IMR-90 (cell line): ENCODE measurements at regions not wholly inside any gene's neighbourhood (a gene's known extent, or its start where the extent isn't known, plus 50 kb on each side); places are given as distances from the start of the nearest gene placed in this dataset.

ENCODE experiments used
- ATAC-seq: fragments of 200-7000 bp; cut with Tn5 transposase; 2 replicates; pipeline ENCODE4 v1.9.1; 2020; ENCODE audit warnings: low read depth, mild to moderate bottlenecking, moderate library complexity
- BruUV-seq: library from RNA; stranded (reverse); fragments of 400-500 nt; replicated peaks from 2 replicates; lab custom pipeline; 2021; lab: Mats Ljungman, UMichigan
- CTCF ChIA-PET: fragments of 300-600 bp; formaldehyde crosslinking; extraction: SDS; loops from one replicate; lab custom pipeline; 2021; ENCODE audit warnings: antibody characterized with exemption; lab: Yijun Ruan, JAX
- POLR2A ChIA-PET: fragments of 300-600 bp; sonication (Branson Sonifier 250); formaldehyde crosslinking; loops from one replicate; lab custom pipeline; 2022; ENCODE audit warnings: antibody characterized with exemption; ENCODE audit not compliant: unreplicated experiment; lab: Charles Lee
- DNase-seq: peaks from one replicate; pipeline ENCODE4 v3.0.0; 2013
- H2AFZ ChIP-seq: replicated peaks from 2 replicates; pipeline ENCODE3; 2013; ENCODE audit warnings: low read length, mild to moderate bottlenecking; ENCODE audit not compliant: poor library complexity
- H2AK5ac ChIP-seq: 2 replicates; pipeline ENCODE4 v1.6.1; 2013; ENCODE audit warnings: low read depth, low read length, inconsistent platforms
- H2AK9ac ChIP-seq: replicated peaks from 2 replicates; pipeline ENCODE3; 2013; ENCODE audit warnings: mild to moderate bottlenecking, low read depth, low read length, moderate library complexity; ENCODE audit not compliant: poor library complexity
- H2BK120ac ChIP-seq: 2 replicates; pipeline ENCODE4 v1.6.1; 2013; ENCODE audit warnings: low read depth, low read length, inconsistent platforms
- H2BK15ac ChIP-seq: 3 replicates; pipeline ENCODE4 v1.6.1; 2013; ENCODE audit warnings: low read depth, low read length, inconsistent platforms
- H2BK20ac ChIP-seq: 2 replicates; pipeline ENCODE4 v1.6.1; 2013; ENCODE audit warnings: low read depth, mild to moderate bottlenecking, inconsistent platforms, low read length, moderate library complexity
- H2BK5ac ChIP-seq: 2 replicates; pipeline ENCODE4 v1.6.1; 2013; ENCODE audit warnings: mild to moderate bottlenecking, low read depth, low read length, inconsistent platforms; ENCODE audit not compliant: poor library complexity, severe bottlenecking
- H3K14ac ChIP-seq: replicated peaks from 2 replicates; pipeline ENCODE4 v1.6.1; 2013; ENCODE audit warnings: low read depth, low read length, inconsistent platforms
- H3K18ac ChIP-seq: 2 replicates; pipeline ENCODE4 v1.6.1; 2013; ENCODE audit warnings: low read depth, low read length, control low read depth
- H3K23ac ChIP-seq: 2 replicates; pipeline ENCODE4 v1.6.1; 2013; ENCODE audit warnings: low read depth, low read length, inconsistent platforms
- H3K27ac ChIP-seq: 2 replicates; pipeline ENCODE4 v1.5.1; 2013; ENCODE audit warnings: mild to moderate bottlenecking, control low read depth, low read length; ENCODE audit not compliant: insufficient read depth
- H3K27me3 ChIP-seq: 2 replicates; pipeline ENCODE4 v1.6.1; 2013; ENCODE audit warnings: low read length; ENCODE audit not compliant: control insufficient read depth, insufficient read depth
- H3K36me3 ChIP-seq: 2 replicates; pipeline ENCODE4 v1.6.1; 2013; ENCODE audit warnings: low read length, mixed read lengths; ENCODE audit not compliant: control insufficient read depth, insufficient read depth
- H3K4ac ChIP-seq: 2 replicates; pipeline ENCODE4 v1.6.1; 2013; ENCODE audit warnings: low read depth, low read length, inconsistent platforms
- H3K4me1 ChIP-seq: 2 replicates; pipeline ENCODE4 v1.6.1; 2013; ENCODE audit warnings: low read length, mixed read lengths; ENCODE audit not compliant: control insufficient read depth, insufficient read depth
- H3K4me2 ChIP-seq: 2 replicates; pipeline ENCODE4 v1.6.1; 2013; ENCODE audit warnings: low read depth, mild to moderate bottlenecking, control low read depth, low read length, moderate library complexity
- H3K4me3 ChIP-seq: 2 replicates; pipeline ENCODE4 v1.5.1; 2013; ENCODE audit warnings: low read depth, mild to moderate bottlenecking, control low read depth, low read length, moderate library complexity; ENCODE audit not compliant: insufficient read depth
- H3K56ac ChIP-seq: 2 replicates; pipeline ENCODE4 v1.6.1; 2013; ENCODE audit warnings: low read length, inconsistent platforms; ENCODE audit not compliant: insufficient read depth; ENCODE audit errors: extremely low read depth
- H3K79me1 ChIP-seq, 2 experiments: 2 replicates each; pipeline ENCODE4 v1.6.1; 2013; ENCODE audit warnings: low read length in 2 of 2, inconsistent platforms in 1 of 2, low read depth in 1 of 2
- H3K9ac ChIP-seq: 2 replicates; pipeline ENCODE4 v1.6.1; 2013; ENCODE audit warnings: low read depth, low read length, control low read depth
- H3K9me1 ChIP-seq: 2 replicates; pipeline ENCODE4 v1.6.1; 2013; ENCODE audit warnings: low read length, inconsistent platforms; ENCODE audit not compliant: insufficient read depth
- H3K9me3 ChIP-seq: 2 replicates; pipeline ENCODE4 v1.6.1; 2013; ENCODE audit warnings: low read length; ENCODE audit not compliant: control insufficient read depth, insufficient read depth
- H4K20me1 ChIP-seq: 2 replicates; pipeline ENCODE4 v1.6.1; 2013; ENCODE audit warnings: low read length, inconsistent platforms; ENCODE audit not compliant: insufficient read depth
- H4K5ac ChIP-seq: 2 replicates; pipeline ENCODE4 v1.6.1; 2013; ENCODE audit warnings: mild to moderate bottlenecking, low read depth, low read length, control low read depth
- H4K8ac ChIP-seq, 2 experiments: 2 replicates each; pipeline ENCODE4 v1.6.1; 2013; ENCODE audit warnings: low read depth in 2 of 2, low read length in 2 of 2, control low read depth in 1 of 2, inconsistent platforms in 1 of 2
- H4K91ac ChIP-seq: 2 replicates; pipeline ENCODE4 v1.6.1; 2013; ENCODE audit warnings: low read depth, low read length, inconsistent platforms; ENCODE audit not compliant: insufficient read depth
- BHLHE40 ChIP-seq: fragments of 150-350 bp; IDR thresholded peaks from 2 replicates; pipeline ENCODE4 v1.6.1; 2016; ENCODE audit warnings: mild to moderate bottlenecking, low read depth, low read length
- CEBPB ChIP-seq: IDR thresholded peaks from 2 replicates; pipeline ENCODE4 v1.6.1; 2012; ENCODE audit warnings: low read depth, low read length, improper control_type of control experiment
- CHD1 ChIP-seq: IDR thresholded peaks from 2 replicates; pipeline ENCODE4 v1.6.1; 2012; ENCODE audit warnings: low read depth, low read length, improper control_type of control experiment
- CTCF ChIP-seq: conservative IDR thresholded peaks from 2 replicates; pipeline ENCODE4 v1.5.1; 2012; ENCODE audit warnings: mild to moderate bottlenecking, low read depth, low read length, improper control_type of control experiment
- ELK1 ChIP-seq: fragments of 150-350 bp; IDR thresholded peaks from 2 replicates; pipeline ENCODE4 v1.6.1; 2016; ENCODE audit warnings: low read depth, mild to moderate bottlenecking, low read length, moderate library complexity, borderline replicate concordance
- FOS ChIP-seq: fragments of 150-350 bp; IDR thresholded peaks from 2 replicates; pipeline ENCODE4 v1.6.1; 2016; ENCODE audit warnings: low read depth, low read length
- MAFK ChIP-seq: IDR thresholded peaks from 2 replicates; pipeline ENCODE4 v1.6.1; 2012; ENCODE audit warnings: low read depth, low read length, improper control_type of control experiment
- MAZ ChIP-seq: IDR thresholded peaks from 2 replicates; pipeline ENCODE4 v1.6.1; 2012; ENCODE audit warnings: low read depth, mild to moderate bottlenecking, low read length, improper control_type of control experiment, moderate library complexity, borderline replicate concordance
- MXI1 ChIP-seq: IDR thresholded peaks from 2 replicates; pipeline ENCODE4 v1.6.1; 2012; ENCODE audit warnings: low read depth, mild to moderate bottlenecking, low read length, moderate library complexity, borderline replicate concordance
- NFE2L2 ChIP-seq: fragments of 150-350 bp; IDR thresholded peaks from 2 replicates; pipeline ENCODE4 v1.6.1; 2016; ENCODE audit warnings: low read depth, mild to moderate bottlenecking, low read length
- POLR2A ChIP-seq: IDR thresholded peaks from 2 replicates; pipeline ENCODE4 v1.6.1; 2012; ENCODE audit warnings: mild to moderate bottlenecking, low read depth, low read length
- RAD21 ChIP-seq: IDR thresholded peaks from 2 replicates; pipeline ENCODE4 v1.6.1; 2012; ENCODE audit warnings: low read length, improper control_type of control experiment
- RCOR1 ChIP-seq: IDR thresholded peaks from 2 replicates; pipeline ENCODE4 v1.6.1; 2012; ENCODE audit warnings: mild to moderate bottlenecking, low read length, improper control_type of control experiment; ENCODE audit not compliant: insufficient replicate concordance
- RFX5 ChIP-seq: IDR thresholded peaks from 2 replicates; pipeline ENCODE4 v1.8.0; 2012; ENCODE audit warnings: low read depth, mild to moderate bottlenecking, low read length, moderate library complexity
- SMC3 ChIP-seq: fragments of 150-350 bp; IDR thresholded peaks from 2 replicates; pipeline ENCODE4 v1.6.1; 2016; ENCODE audit warnings: low read depth, mild to moderate bottlenecking, antibody characterized with exemption, low read length, moderate library complexity
- USF2 ChIP-seq: fragments of 150-350 bp; IDR thresholded peaks from 2 replicates; pipeline ENCODE4 v1.6.1; 2017; ENCODE audit warnings: mild to moderate bottlenecking, antibody characterized with exemption, low read length, low read depth
- whole genome bisulfite sequencing, 2 experiments: methylation state at CpG; one replicate each; pipeline versions ENCODE4 v1.1.5 to v1.1.7; 2013; ENCODE audit warnings: missing lambda C conversion rate in 2 of 2; ENCODE audit not compliant: insufficient read length in 1 of 2; ENCODE audit errors: extremely low coverage in 2 of 2; 5-methylcytosine and 5-hydroxymethylcytosine counted together
- dilution Hi-C: fragments of 300-500 bp; cut with HindIII; formaldehyde crosslinking; loops from one replicate; pipeline ENCODE4 v1.14.3; 2018; ENCODE audit warnings: low sequenced_read_pairs; ENCODE audit not compliant: unreplicated experiment
- in situ Hi-C: fragments of 300-500 bp; cut with MboI; formaldehyde crosslinking; loops from 3 replicates; pipeline ENCODE4 v1.14.3; 2019; ENCODE audit warnings: low sequenced_read_pairs, inconsistent platforms, mixed read lengths
- intact Hi-C: fragments of 100-400 bp; cut with micrococcal nuclease; formaldehyde crosslinking; loops from 2 replicates; pipeline ENCODE4 v1.10.0; 2022

- DNase-seq (no peak), ATAC-seq (no peak)
- TF ChIP-seq MXI1 (no peak), FOS (no peak), CTCF (no peak), RFX5 (no peak), USF2 (no peak), POLR2A (no peak), RCOR1 (no peak), RAD21 (no peak), BHLHE40 (no peak), MAFK (no peak), MAZ (no peak), CEBPB (no peak), ELK1 (no peak), SMC3 (no peak), NFE2L2 (no peak), CHD1 (no peak)
- Histone ChIP-seq H3K4me3 (no peak overlapping the region), H3K79me1 (no peaks in the 10 kb centered on the region), H3K4ac (no peak overlapping the region), H3K36me3 (no peaks in the 10 kb centered on the region), H2BK120ac (no peak overlapping the region), H3K27ac (no peak overlapping the region), H3K14ac (no peak overlapping the region), H4K5ac (no peak overlapping the region), H4K8ac (no peak overlapping the region), H4K91ac (no peak overlapping the region), H2BK15ac (no peak overlapping the region), H3K56ac (no peak overlapping the region), H4K20me1 (no peaks in the 10 kb centered on the region), H3K9ac (no peak overlapping the region), H3K9me1 (no peaks in the 10 kb centered on the region), H3K18ac (no peak overlapping the region), H3K23ac (no peak overlapping the region), H3K4me1 (no peaks in the 10 kb centered on the region), H2AFZ (no peak overlapping the region), H3K4me2 (no peak overlapping the region), H2BK5ac (no peak overlapping the region), H2AK5ac (no peak overlapping the region), H3K27me3 (no peaks in the 10 kb centered on the region), H3K9me3 (peaks cover 6% of the 10 kb centered on the region), H2BK20ac (no peak overlapping the region), H2AK9ac (no peak overlapping the region)
- no CpG with 5 or more reads among the region's 3 CpGs for WGBS, 2 experiments
- CTCF ChIA-PET: no interaction called here
- BruUV-seq: no TSS peak
- intact Hi-C loops: no loop called here
- POLR2A ChIA-PET: no interaction called here
- dilution Hi-C loops: no loop called here
- in situ Hi-C loops: no loop called here
Observed at GRCh38 chr5:167228134-167228533, 1063.3 kb upstream of the WWC1 start.
